Activated T-cell treated with anti-CD3 and anti-CD28 coated beads for 4 hours (primary cell): ENCODE measurements at regions not wholly inside any gene's neighbourhood (a gene's known extent, or its start where the extent isn't known, plus 50 kb on each side); places are given as distances from the start of the nearest gene placed in this dataset.
"Not testable (repeated sequence)": the region's sequence is repeated elsewhere in the genome, so short reads cannot be mapped to it uniquely, and the experiment has no call there.

Experiments
- DNase-seq: peaks from one replicate; pipeline ENCODE4 v3.0.0-alpha.2; 2020

- no peak for DNase-seq
These were observed 99.7 kb upstream of the CXorf66 start for GRCh38 chrX:140064993-140065392.

DNA sequence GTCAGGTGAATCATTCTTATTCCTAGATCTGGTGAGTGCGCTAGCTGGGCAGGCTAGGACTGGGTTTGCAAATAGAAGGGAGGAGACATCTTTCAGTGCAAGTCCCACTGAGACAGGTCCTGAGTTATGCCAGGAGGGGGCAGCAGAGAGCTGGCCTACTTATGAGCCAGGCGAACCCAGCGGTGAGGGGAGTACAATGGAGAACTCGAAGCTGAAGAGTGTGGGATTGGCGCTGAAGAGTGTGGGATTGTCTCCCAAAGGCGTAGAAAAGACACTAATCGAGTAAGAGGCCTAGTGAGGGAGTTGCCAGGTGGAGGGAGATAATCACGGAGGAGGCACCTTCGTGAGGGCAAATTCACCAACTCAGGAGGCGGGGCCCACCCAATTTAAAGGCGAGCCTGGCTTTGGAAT lies 91.7 kb upstream of the CXorf66 start:
- peak; percentile 29 for DNase-seq

GRCh38 chrX:140053846-140054245 lies 88.5 kb upstream of the CXorf66 start:
- DNase-seq = no peak

DNA sequence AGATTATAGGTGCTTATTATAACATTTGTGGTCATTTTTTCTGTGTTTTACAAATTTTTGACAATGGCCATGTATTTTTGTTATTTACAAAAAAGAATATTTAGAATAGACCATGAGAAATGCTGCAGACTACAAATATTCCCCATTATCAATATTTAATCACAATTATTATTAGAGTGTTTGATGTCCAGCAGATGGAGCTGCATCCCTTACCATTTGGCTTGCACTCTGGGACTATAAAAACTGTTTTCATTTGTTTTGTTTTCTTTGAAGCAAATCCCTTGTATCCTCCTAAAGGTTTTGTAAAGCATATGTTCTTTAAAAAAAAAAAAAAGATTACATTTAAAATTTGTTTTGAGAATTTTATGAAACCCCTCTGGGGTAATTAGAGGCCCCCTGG lies 85.6 kb upstream of the CXorf66 start:
- no peak for DNase-seq

GRCh38 chrX:140040386-140040785 lies 75.1 kb upstream of the CXorf66 start:
- no peak for DNase-seq

GRCh38 chrX:140038842-140039241 lies 73.5 kb upstream of the CXorf66 start:
- no peak for DNase-seq

- no peak for DNase-seq
These were observed 69.6 kb upstream of the CXorf66 start for GRCh38 chrX:140034916-140035315.

- DNase-seq = no peak
These were observed 57.2 kb upstream of the CXorf66 start for GRCh38 chrX:140022482-140022881.

GRCh38 chrX:140019134-140019533 lies 53.8 kb upstream of the CXorf66 start:
- DNase-seq = not testable (repeated sequence)
